ENCODE measurements at regions not wholly inside any gene's neighbourhood (a gene's known extent, or its start where the extent isn't known, plus 50 kb on each side); places are given as distances from the start of the nearest gene placed in this dataset.

DNA sequence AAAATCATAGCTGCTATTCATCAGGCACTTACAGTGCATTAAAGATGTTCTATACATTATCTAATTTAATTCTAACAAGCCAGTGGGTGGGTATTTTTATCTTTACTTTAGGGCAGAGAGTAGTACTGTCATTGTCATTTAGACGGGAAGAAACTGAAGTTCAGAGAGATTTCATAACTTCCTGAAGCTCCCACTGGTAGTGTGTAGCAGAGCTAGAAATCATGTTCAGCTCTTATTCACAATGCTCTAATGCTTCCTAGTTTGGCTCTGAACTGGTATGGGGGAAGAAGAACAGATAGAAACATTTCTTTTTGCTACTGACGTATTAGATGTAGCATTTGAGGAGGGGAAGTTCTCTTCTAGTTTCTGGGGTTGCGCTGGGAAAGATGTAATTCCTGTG lies 116.7 kb downstream of the CYP26A1 start:
- TF ChIP-seq, protein P1, sequence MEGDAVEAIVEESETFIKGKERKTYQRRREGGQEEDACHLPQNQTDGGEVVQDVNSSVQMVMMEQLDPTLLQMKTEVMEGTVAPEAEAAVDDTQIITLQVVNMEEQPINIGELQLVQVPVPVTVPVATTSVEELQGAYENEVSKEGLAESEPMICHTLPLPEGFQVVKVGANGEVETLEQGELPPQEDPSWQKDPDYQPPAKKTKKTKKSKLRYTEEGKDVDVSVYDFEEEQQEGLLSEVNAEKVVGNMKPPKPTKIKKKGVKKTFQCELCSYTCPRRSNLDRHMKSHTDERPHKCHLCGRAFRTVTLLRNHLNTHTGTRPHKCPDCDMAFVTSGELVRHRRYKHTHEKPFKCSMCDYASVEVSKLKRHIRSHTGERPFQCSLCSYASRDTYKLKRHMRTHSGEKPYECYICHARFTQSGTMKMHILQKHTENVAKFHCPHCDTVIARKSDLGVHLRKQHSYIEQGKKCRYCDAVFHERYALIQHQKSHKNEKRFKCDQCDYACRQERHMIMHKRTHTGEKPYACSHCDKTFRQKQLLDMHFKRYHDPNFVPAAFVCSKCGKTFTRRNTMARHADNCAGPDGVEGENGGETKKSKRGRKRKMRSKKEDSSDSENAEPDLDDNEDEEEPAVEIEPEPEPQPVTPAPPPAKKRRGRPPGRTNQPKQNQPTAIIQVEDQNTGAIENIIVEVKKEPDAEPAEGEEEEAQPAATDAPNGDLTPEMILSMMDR (conservative IDR thresholded peaks at IDR 0.05; ENCODE audit: low read depth, low read length) = no peak
- TF ChIP-seq EZH2 (IDR thresholded peaks at IDR 0.05; ENCODE audit: borderline replicate concordance, low read depth, low read length, poor library complexity, severe bottlenecking) = no peak
